PFSK-1 (cell line): ENCODE measurements at regions not wholly inside any gene's neighbourhood (a gene's known extent, or its start where the extent isn't known, plus 50 kb on each side); places are given as distances from the start of the nearest gene placed in this dataset.

Source experiments
- POLR2AphosphoS5 ChIP-seq: IDR thresholded peaks from 2 replicates; pipeline ENCODE4 v1.6.1; 2012; ENCODE audit warnings: low read depth, mild to moderate bottlenecking, control low read depth, low read length, moderate library complexity
- SIN3A ChIP-seq: IDR thresholded peaks from 2 replicates; pipeline ENCODE4 v1.6.1; 2012; ENCODE audit warnings: mild to moderate bottlenecking, low read length, moderate library complexity, borderline replicate concordance; ENCODE audit not compliant: insufficient read depth
- TF ChIP-seq, protein P1 (sequence below), 2 experiments: IDR thresholded peaks; 2 replicates each; pipeline versions ENCODE4 v1.6.1 to v1.8.0; 2011 to 2012; ENCODE audit warnings: low read depth in 2 of 2, low read length in 2 of 2, control low read depth in 1 of 2, inconsistent platforms in 1 of 2, mild to moderate bottlenecking in 1 of 2, moderate library complexity in 1 of 2; ENCODE audit not compliant: insufficient read depth in 1 of 2

DNA sequence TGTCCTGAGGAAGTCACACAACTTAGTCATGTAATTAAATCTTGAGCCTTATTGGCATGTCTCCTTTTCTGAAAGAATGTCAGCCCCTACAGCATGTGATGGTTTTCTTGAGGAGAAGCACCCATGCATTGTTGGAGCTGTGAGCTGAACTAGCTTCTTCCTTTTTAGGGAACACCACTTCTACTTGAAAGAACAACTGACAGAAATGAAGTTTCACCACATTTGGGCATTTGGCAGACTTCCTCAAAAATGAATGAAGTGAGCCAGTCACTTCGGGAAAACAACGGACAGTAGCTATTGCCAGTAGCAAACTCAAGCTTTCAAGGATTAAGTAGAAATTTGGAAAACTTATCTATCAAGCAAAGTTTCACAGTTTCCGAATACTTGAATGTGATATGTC, 1351.3 kb downstream of the EFNB2 start:
- TF ChIP-seq POLR2AphosphoS5, result no peak
- TF ChIP-seq, protein P1, sequence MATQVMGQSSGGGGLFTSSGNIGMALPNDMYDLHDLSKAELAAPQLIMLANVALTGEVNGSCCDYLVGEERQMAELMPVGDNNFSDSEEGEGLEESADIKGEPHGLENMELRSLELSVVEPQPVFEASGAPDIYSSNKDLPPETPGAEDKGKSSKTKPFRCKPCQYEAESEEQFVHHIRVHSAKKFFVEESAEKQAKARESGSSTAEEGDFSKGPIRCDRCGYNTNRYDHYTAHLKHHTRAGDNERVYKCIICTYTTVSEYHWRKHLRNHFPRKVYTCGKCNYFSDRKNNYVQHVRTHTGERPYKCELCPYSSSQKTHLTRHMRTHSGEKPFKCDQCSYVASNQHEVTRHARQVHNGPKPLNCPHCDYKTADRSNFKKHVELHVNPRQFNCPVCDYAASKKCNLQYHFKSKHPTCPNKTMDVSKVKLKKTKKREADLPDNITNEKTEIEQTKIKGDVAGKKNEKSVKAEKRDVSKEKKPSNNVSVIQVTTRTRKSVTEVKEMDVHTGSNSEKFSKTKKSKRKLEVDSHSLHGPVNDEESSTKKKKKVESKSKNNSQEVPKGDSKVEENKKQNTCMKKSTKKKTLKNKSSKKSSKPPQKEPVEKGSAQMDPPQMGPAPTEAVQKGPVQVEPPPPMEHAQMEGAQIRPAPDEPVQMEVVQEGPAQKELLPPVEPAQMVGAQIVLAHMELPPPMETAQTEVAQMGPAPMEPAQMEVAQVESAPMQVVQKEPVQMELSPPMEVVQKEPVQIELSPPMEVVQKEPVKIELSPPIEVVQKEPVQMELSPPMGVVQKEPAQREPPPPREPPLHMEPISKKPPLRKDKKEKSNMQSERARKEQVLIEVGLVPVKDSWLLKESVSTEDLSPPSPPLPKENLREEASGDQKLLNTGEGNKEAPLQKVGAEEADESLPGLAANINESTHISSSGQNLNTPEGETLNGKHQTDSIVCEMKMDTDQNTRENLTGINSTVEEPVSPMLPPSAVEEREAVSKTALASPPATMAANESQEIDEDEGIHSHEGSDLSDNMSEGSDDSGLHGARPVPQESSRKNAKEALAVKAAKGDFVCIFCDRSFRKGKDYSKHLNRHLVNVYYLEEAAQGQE (IDR thresholded peaks at IDR 0.05; ENCODE audit: insufficient read depth in 1 of 2, low read depth in 2 of 2, low read length in 2 of 2), result no peak
- no peak for TF ChIP-seq SIN3A
